Activated CD4-positive, alpha-beta T cell treated with anti-CD3 and anti-CD28 coated beads, Interleukin-2, amount 50 U/mL, for 4 hours (primary cell): ENCODE measurements at regions not wholly inside any gene's neighbourhood (a gene's known extent, or its start where the extent isn't known, plus 50 kb on each side); places are given as distances from the start of the nearest gene placed in this dataset.

Experiments
- DNase-seq, 2 experiments: peaks; one replicate each; pipeline ENCODE4 v3.0.0-alpha.2; 2020

GRCh38 chr2:235141411-235142128, 189.8 kb downstream of the SH3BP4 start:
- no peak for DNase-seq

- no peak for DNase-seq
Observed at GRCh38 chr2:235142601-235143000, 190.8 kb downstream of the SH3BP4 start.

GRCh38 chr2:235143789-235144188, 192.0 kb downstream of the SH3BP4 start:
- no peak for DNase-seq

GRCh38 chr2:235144291-235144690, 192.5 kb downstream of the SH3BP4 start:
- DNase-seq, result no peak

- DNase-seq, result no peak
Observed at GRCh38 chr2:235146206-235146605, 194.4 kb downstream of the SH3BP4 start.

- no peak for DNase-seq
Observed at GRCh38 chr2:235146871-235147565, 195.2 kb downstream of the SH3BP4 start.

GRCh38 chr2:235148201-235149170, 196.7 kb downstream of the SH3BP4 start:
- DNase-seq, result no peak

- no peak for DNase-seq
Observed at GRCh38 chr2:235149240-235149659, 197.4 kb downstream of the SH3BP4 start.

- no peak for DNase-seq
Observed at GRCh38 chr2:235149736-235150135, 197.9 kb downstream of the SH3BP4 start.

- DNase-seq, result no peak
Observed at GRCh38 chr2:235151152-235151551, 199.3 kb downstream of the SH3BP4 start.

- no peak for DNase-seq
Observed at GRCh38 chr2:235155163-235155562, 203.3 kb downstream of the SH3BP4 start.

- DNase-seq, result no peak
Observed at GRCh38 chr2:235156055-235156454, 204.2 kb downstream of the SH3BP4 start.

GRCh38 chr2:235157746-235158482, 206.1 kb downstream of the SH3BP4 start:
- no peak for DNase-seq

- DNase-seq, result no peak
Observed at GRCh38 chr2:235160281-235160810, 208.5 kb downstream of the SH3BP4 start.

- no peak for DNase-seq
Observed at GRCh38 chr2:235161565-235161964, 209.7 kb downstream of the SH3BP4 start.

- DNase-seq, result no peak
Observed at GRCh38 chr2:235162082-235162836, 210.4 kb downstream of the SH3BP4 start.

- no peak for DNase-seq
Observed at GRCh38 chr2:235162837-235163197, 211.0 kb downstream of the SH3BP4 start.

GRCh38 chr2:235165136-235165535, 213.3 kb downstream of the SH3BP4 start:
- DNase-seq, result no peak

- DNase-seq, result no peak
Observed at GRCh38 chr2:235165631-235166030, 213.8 kb downstream of the SH3BP4 start.

- no peak for DNase-seq
Observed at GRCh38 chr2:235168174-235168979, 216.6 kb downstream of the SH3BP4 start.

- DNase-seq, result no peak
Observed at GRCh38 chr2:235170016-235170415, 218.2 kb downstream of the SH3BP4 start.
